IMR-90 (cell line): ENCODE measurements at regions not wholly inside any gene's neighbourhood (a gene's known extent, or its start where the extent isn't known, plus 50 kb on each side); places are given as distances from the start of the nearest gene placed in this dataset.

Source experiments
- CHD1 ChIP-seq: IDR thresholded peaks from 2 replicates; pipeline ENCODE4 v1.6.1; 2012; ENCODE audit warnings: low read depth, low read length, improper control_type of control experiment
- FOS ChIP-seq: fragments of 150-350 bp; IDR thresholded peaks from 2 replicates; pipeline ENCODE4 v1.6.1; 2016; ENCODE audit warnings: low read depth, low read length
- MAFK ChIP-seq: IDR thresholded peaks from 2 replicates; pipeline ENCODE4 v1.6.1; 2012; ENCODE audit warnings: low read depth, low read length, improper control_type of control experiment
- MAZ ChIP-seq: IDR thresholded peaks from 2 replicates; pipeline ENCODE4 v1.6.1; 2012; ENCODE audit warnings: low read depth, mild to moderate bottlenecking, low read length, improper control_type of control experiment, moderate library complexity, borderline replicate concordance
- POLR2A ChIP-seq: IDR thresholded peaks from 2 replicates; pipeline ENCODE4 v1.6.1; 2012; ENCODE audit warnings: mild to moderate bottlenecking, low read depth, low read length
- RAD21 ChIP-seq: IDR thresholded peaks from 2 replicates; pipeline ENCODE4 v1.6.1; 2012; ENCODE audit warnings: low read length, improper control_type of control experiment
- RCOR1 ChIP-seq: IDR thresholded peaks from 2 replicates; pipeline ENCODE4 v1.6.1; 2012; ENCODE audit warnings: mild to moderate bottlenecking, low read length, improper control_type of control experiment; ENCODE audit not compliant: insufficient replicate concordance
- RFX5 ChIP-seq: IDR thresholded peaks from 2 replicates; pipeline ENCODE4 v1.8.0; 2012; ENCODE audit warnings: low read depth, mild to moderate bottlenecking, low read length, moderate library complexity
- SMC3 ChIP-seq: fragments of 150-350 bp; IDR thresholded peaks from 2 replicates; pipeline ENCODE4 v1.6.1; 2016; ENCODE audit warnings: low read depth, mild to moderate bottlenecking, antibody characterized with exemption, low read length, moderate library complexity
- TF ChIP-seq, protein P1 (sequence below): conservative IDR thresholded peaks from 2 replicates; pipeline ENCODE4 v1.5.1; 2012; ENCODE audit warnings: mild to moderate bottlenecking, low read depth, low read length, improper control_type of control experiment
- TF ChIP-seq, protein P2 (sequence below): fragments of 150-350 bp; IDR thresholded peaks from 2 replicates; pipeline ENCODE4 v1.6.1; 2017; ENCODE audit warnings: mild to moderate bottlenecking, antibody characterized with exemption, low read length, low read depth

DNA sequence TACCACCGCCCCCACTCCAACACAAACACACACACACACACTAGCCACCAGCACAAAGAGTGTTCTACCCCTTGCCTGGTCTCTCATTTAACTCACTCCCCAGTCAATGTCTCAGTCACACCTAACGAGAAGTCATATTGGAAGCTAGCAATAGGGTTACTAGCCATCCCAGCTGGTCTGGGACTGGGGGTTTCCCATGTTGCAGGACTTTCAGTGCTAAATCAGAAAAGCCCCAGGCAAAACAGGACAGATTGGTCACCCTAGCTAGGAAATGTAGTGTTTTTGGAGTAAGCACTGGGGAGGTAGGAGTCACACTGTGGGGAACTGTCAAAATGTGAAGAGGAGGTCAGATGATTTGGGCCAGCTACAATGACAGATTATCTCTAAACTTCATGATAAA, 158.1 kb downstream of the UNC5CL start:
- TF ChIP-seq, protein P1, sequence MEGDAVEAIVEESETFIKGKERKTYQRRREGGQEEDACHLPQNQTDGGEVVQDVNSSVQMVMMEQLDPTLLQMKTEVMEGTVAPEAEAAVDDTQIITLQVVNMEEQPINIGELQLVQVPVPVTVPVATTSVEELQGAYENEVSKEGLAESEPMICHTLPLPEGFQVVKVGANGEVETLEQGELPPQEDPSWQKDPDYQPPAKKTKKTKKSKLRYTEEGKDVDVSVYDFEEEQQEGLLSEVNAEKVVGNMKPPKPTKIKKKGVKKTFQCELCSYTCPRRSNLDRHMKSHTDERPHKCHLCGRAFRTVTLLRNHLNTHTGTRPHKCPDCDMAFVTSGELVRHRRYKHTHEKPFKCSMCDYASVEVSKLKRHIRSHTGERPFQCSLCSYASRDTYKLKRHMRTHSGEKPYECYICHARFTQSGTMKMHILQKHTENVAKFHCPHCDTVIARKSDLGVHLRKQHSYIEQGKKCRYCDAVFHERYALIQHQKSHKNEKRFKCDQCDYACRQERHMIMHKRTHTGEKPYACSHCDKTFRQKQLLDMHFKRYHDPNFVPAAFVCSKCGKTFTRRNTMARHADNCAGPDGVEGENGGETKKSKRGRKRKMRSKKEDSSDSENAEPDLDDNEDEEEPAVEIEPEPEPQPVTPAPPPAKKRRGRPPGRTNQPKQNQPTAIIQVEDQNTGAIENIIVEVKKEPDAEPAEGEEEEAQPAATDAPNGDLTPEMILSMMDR, result no peak
- TF ChIP-seq FOS, result no peak
- no peak for TF ChIP-seq RAD21
- no peak for TF ChIP-seq POLR2A
- TF ChIP-seq, protein P2, sequence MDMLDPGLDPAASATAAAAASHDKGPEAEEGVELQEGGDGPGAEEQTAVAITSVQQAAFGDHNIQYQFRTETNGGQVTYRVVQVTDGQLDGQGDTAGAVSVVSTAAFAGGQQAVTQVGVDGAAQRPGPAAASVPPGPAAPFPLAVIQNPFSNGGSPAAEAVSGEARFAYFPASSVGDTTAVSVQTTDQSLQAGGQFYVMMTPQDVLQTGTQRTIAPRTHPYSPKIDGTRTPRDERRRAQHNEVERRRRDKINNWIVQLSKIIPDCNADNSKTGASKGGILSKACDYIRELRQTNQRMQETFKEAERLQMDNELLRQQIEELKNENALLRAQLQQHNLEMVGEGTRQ, result no peak
- no peak for TF ChIP-seq MAFK
- TF ChIP-seq RCOR1, result no peak
- TF ChIP-seq MAZ, result no peak
- no peak for TF ChIP-seq SMC3
- TF ChIP-seq RFX5, result no peak
- no peak for TF ChIP-seq CHD1
